HG02870 (cell line): ENCODE measurements at regions not wholly inside any gene's neighbourhood (a gene's known extent, or its start where the extent isn't known, plus 50 kb on each side); places are given as distances from the start of the nearest gene placed in this dataset.
"Not testable (repeated sequence)": the region's sequence is repeated elsewhere in the genome, so short reads cannot be mapped to it uniquely, and the experiment has no call there.

Experiments
- ATAC-seq: cut with Tn5 transposase; IDR thresholded peaks from one replicate; pipeline ENCODE4 v1.9.1; 2021; ENCODE audit warnings: mild to moderate bottlenecking, moderate library complexity; ENCODE audit not compliant: unreplicated experiment

DNA sequence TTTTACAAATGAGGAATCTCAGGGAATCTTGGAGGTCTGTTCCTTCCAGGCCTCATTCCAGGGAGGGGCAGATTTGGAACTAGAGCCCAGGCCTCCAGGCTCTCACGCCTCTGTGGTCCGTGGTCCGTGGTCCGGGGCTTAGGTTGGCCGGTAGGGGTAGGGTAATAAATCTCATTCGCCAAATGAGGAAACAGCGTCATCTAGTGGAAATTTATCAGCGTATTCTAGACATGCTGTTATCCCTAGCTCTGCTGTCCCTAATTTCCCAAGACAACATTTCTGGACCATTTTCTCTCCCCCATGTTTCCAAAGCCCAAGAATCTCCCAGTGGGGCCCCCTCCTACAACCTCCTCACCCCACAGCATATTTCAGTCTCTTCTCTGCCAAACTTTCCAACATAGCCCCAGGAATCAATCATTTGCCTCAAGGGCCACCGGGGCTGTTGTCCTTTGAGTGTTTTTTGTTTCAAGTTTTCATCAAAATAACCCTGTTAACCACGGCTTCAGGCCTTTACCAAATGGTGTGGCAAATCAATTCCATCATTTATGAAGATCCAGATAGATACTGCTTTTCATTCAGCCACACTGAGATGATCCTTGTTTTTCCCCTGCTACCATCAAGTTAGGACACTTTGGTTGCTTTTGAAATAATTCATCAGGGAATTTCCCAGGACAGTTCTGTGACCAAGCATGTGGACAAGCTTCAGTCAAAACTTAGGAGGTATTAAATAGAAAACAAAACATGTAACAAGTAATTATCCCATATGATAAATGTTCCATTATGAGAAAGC, 126.8 kb downstream of the ALDH8A1 start:
- ATAC-seq, result peak; percentile 62

DNA sequence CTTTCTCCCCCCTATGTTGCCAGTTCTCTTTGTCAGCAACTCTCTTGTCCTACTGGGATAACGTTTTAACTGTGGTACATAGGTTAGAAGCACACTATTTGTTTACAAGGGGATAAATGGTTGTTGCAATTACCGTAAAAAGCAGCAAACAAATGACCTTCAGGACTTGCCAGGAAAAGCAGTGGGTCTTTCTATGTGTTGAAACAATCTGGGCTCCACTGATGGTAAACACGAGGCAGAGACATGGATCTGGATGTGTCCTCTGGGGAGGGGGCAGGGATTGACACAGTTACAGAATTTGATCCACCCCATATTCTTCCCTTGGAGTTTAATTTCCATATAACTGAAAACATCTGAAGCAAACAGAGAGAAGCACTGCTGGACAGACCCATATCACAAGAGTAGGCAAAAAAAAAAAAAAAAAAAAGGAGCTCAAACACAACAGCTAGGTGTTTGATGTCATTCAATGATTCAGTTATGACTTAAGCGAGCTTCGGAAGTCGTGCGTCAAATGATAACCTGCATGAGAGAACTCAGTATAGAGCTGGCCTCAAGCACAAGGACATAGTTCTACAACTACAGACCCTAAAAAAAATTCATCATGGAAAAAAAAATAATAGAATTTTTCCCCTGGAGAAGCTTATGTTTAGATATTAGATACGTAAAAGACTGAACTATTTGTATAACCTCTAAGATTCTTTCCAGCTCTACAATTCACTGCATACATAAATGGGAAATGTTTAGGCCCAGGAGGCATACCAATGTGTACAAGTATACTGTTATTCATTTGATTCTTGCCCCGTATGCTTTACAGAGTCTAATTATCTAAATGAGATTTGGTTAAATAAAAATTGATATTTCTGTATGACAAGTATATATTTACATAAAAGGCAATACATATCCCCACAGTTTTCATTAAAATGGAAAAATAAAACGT, 127.7 kb downstream of the ALDH8A1 start:
- ATAC-seq, result no peak

DNA sequence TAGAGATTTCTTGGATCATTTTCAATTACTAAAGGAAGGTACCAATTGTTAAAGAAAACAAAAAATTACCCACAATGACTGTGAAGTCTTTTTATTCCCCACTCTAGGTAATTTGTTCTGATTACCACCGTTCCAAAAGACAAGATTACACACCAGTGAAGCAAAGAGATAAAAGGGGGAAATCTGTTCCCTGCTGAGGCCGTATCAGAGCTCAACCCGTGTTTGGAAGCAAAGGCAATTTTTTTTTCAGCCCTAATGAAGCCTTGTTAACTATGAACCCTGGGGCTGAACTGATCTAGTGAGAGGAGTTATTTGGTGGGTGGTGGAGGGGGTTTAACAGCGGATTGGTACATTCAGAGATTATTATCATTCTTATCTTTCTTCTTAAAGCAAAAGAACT, 128.5 kb downstream of the ALDH8A1 start:
- no peak for ATAC-seq

DNA sequence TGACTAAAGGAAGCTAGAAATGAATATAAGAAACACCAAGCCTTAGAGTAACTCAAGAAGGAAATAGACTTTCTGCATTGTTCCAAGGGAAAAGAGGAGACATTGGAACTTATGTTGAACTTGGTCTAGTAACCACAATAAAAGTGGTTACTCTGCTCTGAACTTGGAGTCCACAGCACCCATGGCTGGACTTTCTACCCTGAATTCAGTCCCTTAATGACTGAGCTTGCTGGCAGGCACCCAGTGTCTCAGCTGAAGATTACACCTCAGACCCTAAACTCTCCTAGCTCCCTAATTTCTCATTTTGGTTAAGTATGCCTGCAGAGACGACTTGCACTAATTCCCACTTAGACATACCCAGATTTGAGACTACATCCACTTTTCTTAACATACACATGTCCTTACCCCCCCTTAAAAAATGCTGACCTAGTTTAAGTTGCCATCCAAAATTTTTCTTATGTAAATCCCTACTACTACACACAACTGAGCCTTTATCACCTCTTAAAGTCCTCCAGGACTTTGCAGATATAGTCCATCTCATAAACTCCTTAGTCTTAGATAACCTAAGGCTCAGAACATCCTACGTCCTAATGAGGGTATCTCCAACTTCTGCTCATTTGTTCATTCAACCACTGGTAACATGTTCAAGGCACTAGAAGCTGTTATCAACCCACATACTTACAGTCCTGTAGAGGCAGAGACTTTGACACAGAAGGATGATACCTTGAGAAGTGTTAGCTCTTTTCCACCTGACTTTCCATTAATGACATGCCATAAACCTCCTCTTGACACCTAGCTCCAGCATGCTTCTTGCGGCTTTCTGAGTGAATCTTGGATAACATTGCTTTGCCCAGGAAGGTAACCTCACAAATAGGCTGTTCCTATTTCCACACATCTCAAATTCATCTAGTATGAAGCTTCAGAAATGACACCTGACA, 129.8 kb downstream of the ALDH8A1 start:
- no peak for ATAC-seq

DNA sequence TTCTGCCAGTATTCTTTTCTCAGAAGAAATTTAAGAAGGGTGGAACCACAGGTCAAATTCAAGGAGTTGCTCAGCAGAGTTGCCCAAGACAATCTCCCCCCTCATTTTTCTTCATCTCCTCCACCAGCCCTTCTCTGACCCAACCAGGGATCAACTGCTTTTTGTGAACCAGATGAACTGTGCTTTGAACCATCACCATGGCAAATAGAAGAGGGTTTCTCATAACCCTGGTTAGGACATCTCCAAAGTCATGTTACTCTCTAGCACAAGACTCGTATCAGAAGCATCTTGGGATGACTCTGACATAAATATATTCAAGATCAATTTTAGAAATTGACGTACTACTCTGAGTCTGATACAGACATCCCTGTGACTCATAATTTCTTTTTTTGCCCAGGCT, 130.7 kb downstream of the ALDH8A1 start:
- no peak for ATAC-seq

DNA sequence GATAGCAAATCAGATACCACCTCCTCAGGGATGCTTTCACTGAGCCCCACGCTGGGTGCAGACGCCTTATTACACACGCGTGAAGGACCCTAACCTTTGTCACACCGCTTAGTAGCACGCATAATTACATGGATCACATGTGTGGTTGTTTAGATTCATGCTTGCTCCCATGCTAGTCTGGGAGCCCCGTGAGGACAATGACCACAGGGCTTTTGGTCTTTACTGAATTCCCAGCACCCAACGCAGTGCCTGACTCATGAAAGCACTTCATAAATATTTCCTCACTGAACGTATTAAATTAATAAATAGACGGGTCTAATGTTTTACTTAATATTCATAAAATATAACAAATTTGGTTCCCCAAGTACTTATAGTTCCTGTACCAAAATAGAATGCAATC, 132.5 kb downstream of the ALDH8A1 start:
- no peak for ATAC-seq

DNA sequence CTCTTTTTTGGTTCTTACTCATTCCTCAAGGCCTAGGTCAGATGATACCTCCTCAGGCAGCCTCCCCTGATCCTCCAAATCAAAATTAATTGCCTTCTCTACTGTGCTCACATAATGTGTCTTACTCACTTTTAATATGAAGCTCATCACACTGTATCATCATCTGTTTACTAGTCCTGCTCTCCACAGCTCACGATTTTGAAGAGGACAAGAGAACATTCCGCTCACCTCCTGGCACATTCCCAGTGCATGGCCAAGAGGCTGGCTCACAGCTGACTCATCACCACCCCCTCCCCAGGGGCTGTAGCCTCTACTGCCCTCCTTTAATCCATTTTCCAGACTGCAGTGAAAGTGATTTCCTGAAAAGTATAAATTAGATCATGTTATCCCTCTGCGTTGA, 133.1 kb downstream of the ALDH8A1 start:
- ATAC-seq, result no peak

DNA sequence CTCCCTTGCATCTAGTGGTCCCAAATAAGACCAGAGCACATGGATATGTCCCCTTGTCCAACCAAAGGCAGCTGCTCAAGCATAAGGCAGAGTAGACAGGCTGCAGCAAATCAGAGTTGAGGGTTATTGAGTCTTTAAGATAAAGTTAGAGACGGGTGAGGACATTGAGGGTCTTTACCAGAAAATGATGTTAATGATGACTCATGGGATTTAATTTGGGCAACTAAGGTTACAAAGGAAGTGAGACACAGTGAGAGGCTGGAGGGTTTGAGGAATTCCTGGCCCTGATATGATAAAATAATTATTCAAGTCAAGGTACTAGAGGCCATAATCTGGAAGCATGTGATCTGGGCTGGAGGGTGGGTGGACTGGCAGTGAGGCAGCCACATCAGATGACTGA, 133.6 kb downstream of the ALDH8A1 start:
- ATAC-seq, result no peak

DNA sequence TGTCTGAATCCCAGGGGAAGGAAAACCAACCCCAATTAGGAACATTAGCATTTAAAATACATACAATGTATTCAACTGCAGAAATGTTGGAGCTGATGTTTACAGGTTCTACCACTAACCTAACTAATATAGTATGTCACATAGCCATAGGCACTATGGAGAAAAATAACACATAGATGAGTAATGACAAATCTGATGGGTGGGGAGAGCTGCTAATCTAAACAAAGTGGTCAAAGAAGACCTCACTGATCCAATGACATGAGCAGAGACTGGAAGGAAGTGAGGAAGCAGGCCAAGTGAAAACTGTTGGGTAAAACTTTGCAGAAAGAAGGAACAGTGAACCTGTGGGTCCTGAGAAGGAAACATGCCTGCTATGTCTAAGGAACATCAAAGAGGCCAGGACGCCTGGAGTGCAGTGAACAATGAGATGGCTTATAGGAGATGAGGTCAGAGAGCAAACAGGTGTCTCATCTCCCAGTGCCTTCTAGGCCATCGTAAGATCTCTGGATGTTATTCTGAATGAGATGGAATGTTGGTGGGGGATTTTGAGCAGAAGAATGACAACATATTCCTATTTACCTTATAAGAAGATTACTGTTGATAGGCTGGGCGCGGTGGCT, 135.7 kb downstream of the ALDH8A1 start:
- no peak for ATAC-seq

DNA sequence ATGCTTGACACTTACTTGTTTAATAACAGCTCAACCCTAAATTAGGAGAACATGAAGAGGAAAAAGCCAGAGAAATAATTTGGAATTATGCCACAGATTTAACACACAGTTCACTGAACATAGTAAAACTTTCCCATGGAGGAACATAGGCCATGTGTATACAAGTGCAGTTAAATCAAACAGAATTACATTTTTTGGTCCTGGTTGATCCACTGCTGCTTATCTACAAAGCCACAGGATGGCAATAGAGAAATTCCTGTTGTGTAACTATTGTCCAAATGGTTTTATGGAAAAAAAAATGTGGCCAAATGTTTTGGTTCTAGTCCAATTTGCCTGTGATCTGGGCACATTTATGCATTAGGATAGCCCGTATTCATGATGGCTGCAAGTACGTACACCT, 136.8 kb downstream of the ALDH8A1 start:
- ATAC-seq, result no peak

DNA sequence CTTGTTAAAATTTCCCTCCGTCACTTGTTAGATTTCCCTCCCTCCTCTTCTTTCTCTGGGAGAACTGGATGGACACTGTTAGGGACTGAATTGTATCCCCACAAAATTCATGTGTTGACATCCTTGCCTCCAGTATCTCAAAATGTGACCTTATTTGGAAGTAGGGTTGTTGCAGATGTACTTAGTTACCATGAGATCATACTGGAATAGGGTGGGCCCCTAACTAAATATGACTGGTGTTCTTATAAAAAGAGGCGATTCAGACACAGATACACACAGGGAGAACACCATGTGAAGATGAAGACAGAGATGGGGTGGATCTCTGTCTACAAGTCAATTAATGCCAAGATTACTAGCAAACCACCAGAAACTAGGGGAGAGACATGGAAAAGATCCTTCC, 139.5 kb downstream of the ALDH8A1 start:
- ATAC-seq, result no peak

DNA sequence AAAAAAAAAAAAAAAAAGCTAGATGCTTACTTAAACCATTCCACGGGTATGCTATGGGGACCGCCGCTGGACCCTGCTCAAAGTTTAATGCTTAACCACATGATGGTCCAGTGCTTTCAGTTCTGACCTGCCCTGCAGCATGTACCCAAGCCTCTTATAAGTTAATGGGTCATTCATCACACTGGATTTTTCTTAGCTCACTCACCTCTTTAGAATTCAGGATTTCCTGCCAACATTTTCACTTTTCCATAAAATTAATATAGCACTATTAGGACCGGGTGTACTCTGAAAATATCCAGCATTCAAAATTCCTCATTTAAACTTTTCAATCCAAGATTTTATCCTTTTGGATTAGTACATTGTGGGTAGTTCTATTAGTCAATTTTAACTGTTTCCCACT, 140.8 kb downstream of the ALDH8A1 start:
- ATAC-seq, result no peak

DNA sequence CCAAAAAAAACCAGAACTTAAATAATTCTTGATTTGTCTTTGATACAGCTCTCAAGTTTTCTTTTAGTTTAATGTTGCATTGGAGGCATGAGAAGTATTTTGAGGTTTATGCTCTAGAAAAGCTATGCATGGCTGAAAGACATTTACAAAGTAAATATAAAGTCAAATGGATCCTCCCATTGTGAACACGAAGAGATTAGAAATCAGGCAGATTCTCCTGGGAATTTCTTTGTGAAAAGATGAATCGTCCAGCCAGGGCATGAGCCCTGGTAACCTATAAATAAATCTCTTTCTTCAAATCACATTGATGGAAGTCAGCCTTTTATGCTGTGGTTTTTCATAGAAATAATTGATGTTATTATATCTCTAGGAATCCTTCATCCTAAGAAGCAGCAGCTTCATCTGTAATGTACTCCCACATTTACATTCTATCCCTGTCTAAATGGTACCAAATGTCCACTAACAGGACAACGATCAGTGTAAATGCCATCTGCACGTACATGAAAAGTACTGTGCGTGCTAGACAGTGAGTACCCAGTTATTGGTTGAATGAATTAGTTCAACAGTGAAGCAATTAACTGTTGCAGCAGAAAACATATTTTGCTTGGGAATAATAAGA, 143.6 kb downstream of the ALDH8A1 start:
- ATAC-seq, result no peak

DNA sequence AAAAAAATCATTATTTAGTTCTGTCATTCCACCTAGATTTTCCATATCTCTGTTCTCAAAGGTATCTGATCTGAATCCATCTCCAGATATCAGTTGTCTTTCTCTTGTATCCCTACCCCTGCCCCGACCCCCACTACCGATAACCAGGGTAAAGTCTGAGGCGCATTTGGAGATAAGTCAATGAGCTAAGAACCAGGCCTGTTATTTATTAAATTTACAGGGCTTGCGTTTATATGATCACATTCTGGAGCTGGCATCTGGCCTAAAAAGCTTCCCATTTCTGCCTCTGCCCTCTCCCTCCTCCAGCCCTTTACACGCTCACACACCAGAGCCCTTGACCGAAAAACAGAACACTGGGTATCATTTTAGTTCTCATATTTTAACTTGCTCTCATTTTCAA, 144.7 kb downstream of the ALDH8A1 start:
- ATAC-seq, result no peak

DNA sequence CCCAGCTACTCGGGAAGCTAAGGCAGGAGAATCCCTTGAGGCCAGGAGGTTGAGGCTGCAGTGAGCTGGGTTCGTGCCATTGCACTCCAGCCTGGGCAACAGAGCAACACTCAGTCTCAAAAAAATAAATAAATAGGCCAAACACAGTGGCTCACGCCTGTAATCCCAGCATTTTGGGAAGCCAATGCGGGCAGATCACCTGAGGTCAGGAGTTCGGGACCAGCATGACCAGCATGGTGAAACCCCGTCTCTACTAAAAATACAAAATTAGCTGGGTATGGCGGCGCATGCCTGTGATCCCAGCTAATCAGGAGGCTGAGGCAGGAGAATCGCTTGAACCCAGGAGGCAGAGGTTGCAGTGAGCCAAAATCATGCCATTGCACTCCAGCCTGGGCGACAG, 145.6 kb downstream of the ALDH8A1 start:
- not testable (repeated sequence) for ATAC-seq

DNA sequence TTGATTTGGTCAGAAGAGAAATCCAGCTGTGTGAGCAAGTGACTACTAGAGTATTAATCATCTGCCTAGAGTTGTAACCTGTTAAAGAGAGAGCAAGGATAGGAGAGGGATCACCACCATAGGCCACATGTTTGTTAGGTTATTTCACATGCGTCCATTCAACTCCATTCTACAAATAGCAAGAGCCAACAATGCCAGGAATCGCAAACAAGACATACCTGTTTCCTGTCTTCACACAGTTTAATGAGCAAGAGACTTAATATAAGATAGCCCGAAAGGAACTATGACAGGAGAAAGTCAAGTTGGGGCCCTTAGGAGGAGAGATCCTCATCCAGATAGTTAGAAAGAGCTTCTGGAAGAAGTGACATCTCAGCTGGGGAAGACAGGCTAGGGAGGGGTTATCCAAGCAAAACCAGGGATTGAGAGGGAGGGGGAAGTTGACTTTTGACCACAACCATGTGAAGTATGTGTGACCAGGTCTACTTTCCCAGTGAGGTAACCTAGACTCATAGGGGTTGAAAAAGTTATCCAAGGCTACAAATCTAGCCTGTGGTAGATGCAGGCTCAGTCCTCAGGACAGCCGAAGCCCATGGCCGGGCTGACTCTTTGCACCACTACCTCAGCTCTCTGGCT, 147.4 kb downstream of the ALDH8A1 start:
- no peak for ATAC-seq

DNA sequence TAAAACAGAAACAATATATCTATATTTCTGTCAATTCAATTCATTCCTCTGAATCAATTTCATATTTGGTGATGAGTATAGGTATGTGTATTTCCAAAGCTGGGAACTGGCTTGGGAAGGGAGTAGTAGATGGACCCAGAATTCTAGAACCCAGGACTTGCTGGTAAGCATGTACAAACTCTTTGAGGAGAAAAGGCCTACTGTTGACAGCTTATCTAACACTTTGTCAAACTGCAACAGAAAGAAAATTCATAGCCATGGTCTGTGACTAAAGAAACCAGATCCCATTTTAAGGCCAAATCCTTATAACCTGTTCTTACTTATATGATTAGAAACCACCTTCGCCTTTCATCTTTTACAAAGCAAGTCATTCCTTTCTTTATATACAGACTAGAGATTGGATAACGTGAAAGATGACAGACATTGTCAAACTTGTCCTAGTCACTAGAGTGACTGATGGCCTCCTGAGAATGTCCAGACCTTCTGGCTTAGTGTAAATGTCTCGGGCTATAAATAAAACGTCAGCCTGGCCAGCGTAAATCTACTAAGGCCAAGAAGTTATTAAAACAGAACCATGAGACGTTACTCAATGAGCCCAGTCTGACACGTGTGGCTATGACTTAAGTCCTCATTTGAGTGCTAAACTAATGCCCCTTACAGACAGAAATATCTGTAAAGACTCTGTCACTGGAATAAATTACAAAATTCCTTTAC, 152.3 kb downstream of the ALDH8A1 start:
- ATAC-seq, result no peak

DNA sequence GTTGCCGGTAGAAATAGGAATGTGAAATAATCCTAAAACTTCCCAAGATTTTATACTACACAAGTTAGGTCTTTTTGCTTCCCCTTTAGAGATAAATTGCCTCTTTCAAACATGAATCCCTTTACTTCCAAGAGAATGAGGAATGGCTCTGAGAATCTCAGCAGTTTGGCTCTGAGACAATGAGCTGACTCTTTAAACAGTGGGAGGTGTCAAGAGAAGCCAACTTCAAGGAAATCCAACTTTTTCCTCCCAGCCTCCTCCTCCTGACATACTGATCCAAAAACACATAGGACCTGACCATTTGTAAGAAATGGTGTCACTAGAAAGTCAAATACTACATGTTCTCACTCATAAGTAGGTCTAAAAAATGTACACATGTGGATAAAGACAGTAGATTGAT, 154.2 kb downstream of the ALDH8A1 start:
- no peak for ATAC-seq

DNA sequence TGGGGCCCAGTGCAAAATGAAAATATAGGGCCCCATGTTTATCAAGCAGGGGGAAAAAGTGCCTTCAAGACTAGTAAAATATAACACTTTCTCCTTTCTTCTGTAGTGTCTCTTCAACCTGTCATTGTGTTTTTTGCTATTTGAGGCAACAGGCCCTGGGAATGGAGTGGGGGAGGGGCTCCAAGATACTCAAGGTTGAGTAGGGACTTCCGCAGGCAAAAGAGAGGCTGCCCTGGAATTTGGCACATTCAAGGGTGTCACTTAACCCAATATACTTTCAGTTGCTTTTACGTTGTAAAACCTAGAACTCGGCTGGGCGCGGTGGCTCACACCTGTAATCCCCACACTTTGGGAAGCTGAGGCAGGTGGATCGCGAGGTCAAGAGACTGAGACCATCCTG, 154.9 kb downstream of the ALDH8A1 start:
- no peak for ATAC-seq
